Vagina (tissue), 2 donors: ENCODE measurements at regions not wholly inside any gene's neighbourhood (a gene's known extent, or its start where the extent isn't known, plus 50 kb on each side); places are given as distances from the start of the nearest gene placed in this dataset.

Experiments
- CTCF ChIP-seq, 3 experiments: fragments of 450-650 bp in 2 of 3; fragments of 200-600 bp in 1 of 3; sonication (generic) in 1 of 3; IDR thresholded peaks; one replicate each; pipeline ENCODE4 v1.5.1; 2017 to 2019; ENCODE audit warnings: antibody characterized with exemption in 3 of 3, mild to moderate bottlenecking in 2 of 3, moderate library complexity in 2 of 3
- POLR2A ChIP-seq, 2 donors: fragments of 450-650 bp; IDR thresholded peaks; one replicate each; pipeline ENCODE4 v1.6.1; 2017; ENCODE audit warnings: antibody characterized with exemption in 2 of 2, mild to moderate bottlenecking in 2 of 2, moderate library complexity in 2 of 2
- POLR2AphosphoS5 ChIP-seq, 2 donors: sonication (generic); formaldehyde crosslinking; IDR thresholded peaks; one replicate each; pipeline ENCODE4 v1.9.0; 2017; ENCODE audit warnings: antibody characterized with exemption in 2 of 2, mild to moderate bottlenecking in 2 of 2, low read depth in 1 of 2; ENCODE audit not compliant: insufficient read depth in 1 of 2

DNA sequence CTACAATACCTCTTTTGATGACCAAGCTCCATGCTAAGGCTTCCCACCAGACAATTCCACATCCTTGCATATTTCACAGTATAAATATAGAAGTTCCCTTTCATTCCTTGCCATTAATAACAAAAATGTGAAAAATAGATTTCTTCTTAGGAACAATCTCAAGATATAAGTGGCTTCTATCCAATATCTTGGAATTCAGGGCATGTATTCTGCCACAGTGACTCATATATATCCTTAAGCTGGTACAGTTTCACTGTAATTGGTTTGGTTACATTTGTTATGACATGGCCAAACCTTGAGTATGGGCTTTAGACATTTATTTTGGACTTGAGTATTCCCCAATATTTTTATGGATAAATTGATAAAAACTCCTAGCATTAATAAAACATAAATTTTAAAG lies 181.7 kb upstream of the DDX53 start:
- no peak for TF ChIP-seq CTCF (IDR thresholded peaks at IDR 0.05)
- no peak for TF ChIP-seq POLR2A (IDR thresholded peaks at IDR 0.05)
- no peak for TF ChIP-seq POLR2AphosphoS5 (IDR thresholded peaks at IDR 0.05; ENCODE audit: insufficient read depth in 1 of 2, low read depth in 1 of 2)
